ENCODE measurements at regions not wholly inside any gene's neighbourhood (a gene's known extent, or its start where the extent isn't known, plus 50 kb on each side); places are given as distances from the start of the nearest gene placed in this dataset.

- peaks cover 0 to 5% of the 10 kb centered on the region in 2 donors for H3K36me3 Mint-ChIP-seq
- no peak overlapping the region for H3K27ac Mint-ChIP-seq
- ATAC-seq (no peak), DNase-seq (ENCODE audit: low spot score in 2 of 2) (no peak)
- H3K9me3 Mint-ChIP-seq, result no peaks in the 10 kb centered on the region
Measured at GRCh38 chr2:235330775-235331451, 162.9 kb upstream of the AGAP1 start.

DNA sequence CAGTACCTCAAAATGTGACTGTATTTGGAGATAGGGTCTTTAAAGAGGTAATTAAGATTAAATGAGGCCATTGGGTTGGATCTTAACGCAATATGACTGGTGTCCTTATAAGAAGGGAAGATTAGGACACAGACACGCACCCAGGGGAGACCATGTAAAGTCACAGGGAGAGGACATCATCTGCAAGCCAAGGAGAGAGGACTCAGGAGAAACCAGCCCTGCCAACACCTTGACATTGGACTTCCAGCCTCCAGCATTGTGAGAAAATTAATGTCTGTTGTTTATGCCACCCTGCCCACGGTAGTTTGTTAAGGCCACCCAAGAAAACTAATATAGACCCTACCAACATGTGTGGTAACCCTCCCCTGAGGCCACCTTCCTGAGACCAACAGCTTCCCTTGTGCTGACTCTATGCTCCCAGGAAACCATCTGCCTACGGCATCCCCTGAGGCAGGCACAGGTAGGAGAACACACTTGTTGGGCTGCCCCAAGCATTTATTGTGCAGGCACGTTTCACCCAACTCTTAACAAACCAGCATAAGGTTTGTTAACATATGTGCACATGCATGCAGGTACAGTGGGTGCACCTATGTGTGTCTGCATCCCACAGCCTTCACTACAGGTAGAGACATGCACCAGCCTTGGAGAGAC lies 161.5 kb upstream of the AGAP1 start:
- H3K9me3 Mint-ChIP-seq, result peaks cover 0 to 3% of the 10 kb centered on the region in 2 donors
- H3K27ac Mint-ChIP-seq, result no peak overlapping the region
- ATAC-seq (no peak), DNase-seq (ENCODE audit: low spot score in 2 of 2) (no peak)
- peaks cover 0 to 5% of the 10 kb centered on the region in 2 donors for H3K36me3 Mint-ChIP-seq

DNA sequence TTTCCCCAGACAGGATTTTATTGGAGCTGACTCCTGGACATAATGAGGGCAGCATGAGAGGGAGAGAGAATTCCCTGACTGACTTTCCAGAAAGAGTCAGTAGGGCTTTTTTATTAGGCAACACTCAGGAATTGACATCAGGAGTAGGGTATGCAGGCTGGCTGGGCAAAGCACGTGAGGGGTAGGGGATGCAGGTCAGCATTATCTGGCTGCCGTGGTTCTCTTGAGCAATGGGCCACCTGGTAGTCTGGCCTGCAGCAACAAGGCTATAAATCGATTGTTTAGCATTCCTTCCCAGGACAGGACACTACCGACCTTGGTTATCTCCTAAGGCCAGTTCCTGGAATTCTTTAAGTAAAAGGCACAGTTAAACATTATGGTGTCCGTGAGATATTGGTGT lies 160.8 kb upstream of the AGAP1 start:
- ATAC-seq (no peak), DNase-seq (ENCODE audit: low spot score in 2 of 2) (no peak)
- peaks cover 0 to 9% of the 10 kb centered on the region in 2 donors for H3K36me3 Mint-ChIP-seq
- no peak overlapping the region for H3K27ac Mint-ChIP-seq
- peaks cover 3% of the 10 kb centered on the region in 2 donors for H3K9me3 Mint-ChIP-seq

GRCh38 chr2:235334179-235334578 lies 159.7 kb upstream of the AGAP1 start:
- Mint-ChIP-seq H3K9me3 (peaks cover 3 to 9% of the 10 kb centered on the region in 2 donors), H3K36me3 (peaks cover 0 to 9% of the 10 kb centered on the region in 2 donors), H3K27ac (no peak overlapping the region)
- ATAC-seq, result no peak
- DNase-seq (ENCODE audit: low spot score in 2 of 2), result no peak

DNA sequence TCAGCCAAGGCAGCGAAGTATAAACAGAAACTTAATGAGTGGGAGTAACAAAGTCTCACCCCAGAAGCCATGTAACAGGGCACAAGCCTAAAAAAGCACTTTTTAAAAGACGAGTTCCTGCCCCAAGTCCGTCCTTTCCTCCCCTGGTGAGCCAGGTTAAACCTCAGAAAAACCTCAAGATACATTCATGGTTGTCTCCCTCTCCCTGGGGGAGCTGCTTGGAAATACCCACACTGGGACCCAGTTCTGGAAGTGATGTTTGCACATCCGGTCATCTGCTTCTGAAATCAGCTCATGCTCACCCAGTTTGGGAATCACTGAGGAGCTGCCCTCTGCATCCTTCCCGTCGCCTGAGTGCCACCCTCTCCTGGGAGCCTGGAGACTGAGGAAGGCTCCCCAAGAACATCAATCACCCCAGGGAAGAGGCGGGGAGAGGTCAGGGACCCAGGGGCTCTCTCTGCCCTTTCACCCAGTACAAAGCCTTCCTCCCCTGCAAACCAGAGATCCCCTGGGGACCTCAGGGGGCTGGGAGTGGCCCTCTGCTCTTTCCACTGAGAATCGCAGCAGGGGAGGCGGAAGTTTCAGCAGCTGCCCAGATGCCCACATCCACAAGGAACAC lies 150.6 kb upstream of the AGAP1 start:
- Mint-ChIP-seq H3K9me3 (peaks cover 5 to 12% of the 10 kb centered on the region in 2 donors), H3K27ac (no peak overlapping the region), H3K36me3 (peaks cover 0 to 6% of the 10 kb centered on the region in 2 donors)
- ATAC-seq (no peak), DNase-seq (ENCODE audit: low spot score in 2 of 2) (no peak)

DNA sequence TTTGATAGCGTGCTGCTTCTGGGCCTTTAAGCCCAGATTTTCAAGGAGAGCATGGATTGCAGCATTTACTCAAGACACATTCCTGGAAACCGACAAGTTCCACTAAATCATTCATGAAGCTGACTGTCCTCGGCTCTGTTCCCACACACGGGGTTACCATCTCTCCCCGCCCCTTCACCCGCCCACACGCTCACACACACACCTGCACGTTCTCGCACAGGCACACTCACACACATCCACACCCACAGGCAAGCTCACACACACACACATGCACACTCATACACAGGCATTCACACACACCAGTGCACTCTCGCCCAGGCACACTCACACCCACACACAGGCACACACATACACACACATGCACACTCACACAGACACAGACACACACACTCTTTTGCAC lies 150.0 kb upstream of the AGAP1 start:
- peaks cover 5 to 8% of the 10 kb centered on the region in 2 donors for H3K9me3 Mint-ChIP-seq
- ATAC-seq (no peak), DNase-seq (ENCODE audit: low spot score in 2 of 2) (no peak)
- H3K27ac Mint-ChIP-seq, result no peak overlapping the region
- peaks cover 0 to 6% of the 10 kb centered on the region in 2 donors for H3K36me3 Mint-ChIP-seq

GRCh38 chr2:235345745-235346144 lies 148.1 kb upstream of the AGAP1 start:
- ATAC-seq (no peak), DNase-seq (ENCODE audit: low spot score in 2 of 2) (no peak)
- H3K36me3 Mint-ChIP-seq, result peaks cover 0 to 6% of the 10 kb centered on the region in 2 donors
- H3K27ac Mint-ChIP-seq, result no peak overlapping the region
- peaks cover 8 to 11% of the 10 kb centered on the region in 2 donors for H3K9me3 Mint-ChIP-seq

- Mint-ChIP-seq H3K27ac (no peak overlapping the region), H3K9me3 (peaks cover 8 to 11% of the 10 kb centered on the region in 2 donors), H3K36me3 (peaks cover 0 to 6% of the 10 kb centered on the region in 2 donors)
- DNase-seq (ENCODE audit: low spot score in 2 of 2) (no peak), ATAC-seq (no peak)
Measured at GRCh38 chr2:235347691-235348090, 146.2 kb upstream of the AGAP1 start.

- ATAC-seq, result no peak
- no peak for DNase-seq (ENCODE audit: low spot score in 2 of 2)
- Mint-ChIP-seq H3K9me3 (peaks cover 8 to 11% of the 10 kb centered on the region in 2 donors), H3K36me3 (peaks cover 0 to 6% of the 10 kb centered on the region in 2 donors), H3K27ac (no peak overlapping the region)
Measured at GRCh38 chr2:235348329-235348728, 145.5 kb upstream of the AGAP1 start.

DNA sequence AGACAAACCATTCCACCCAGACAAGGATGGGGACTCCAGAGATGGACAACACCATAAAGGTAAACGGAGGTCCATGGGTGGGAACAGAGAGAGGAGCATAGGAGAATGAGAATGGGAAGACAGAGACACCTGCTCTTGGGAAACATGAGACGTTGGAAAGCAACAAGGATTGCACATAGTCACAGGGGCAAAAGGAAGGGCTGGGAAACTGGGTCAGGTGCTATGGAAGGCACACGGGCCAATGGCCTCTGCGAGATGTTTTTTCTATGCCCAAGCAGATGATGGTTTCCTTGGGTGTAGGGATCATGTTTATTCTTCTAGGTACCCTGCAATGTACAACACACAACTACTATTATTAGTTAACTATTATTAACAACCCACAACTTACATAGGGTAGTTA lies 143.6 kb upstream of the AGAP1 start:
- Mint-ChIP-seq H3K27ac (no peak overlapping the region), H3K36me3 (peaks cover 0 to 6% of the 10 kb centered on the region in 2 donors), H3K9me3 (peaks cover 8 to 11% of the 10 kb centered on the region in 2 donors)
- DNase-seq (ENCODE audit: low spot score in 2 of 2), result no peak
- ATAC-seq, result no peak

DNA sequence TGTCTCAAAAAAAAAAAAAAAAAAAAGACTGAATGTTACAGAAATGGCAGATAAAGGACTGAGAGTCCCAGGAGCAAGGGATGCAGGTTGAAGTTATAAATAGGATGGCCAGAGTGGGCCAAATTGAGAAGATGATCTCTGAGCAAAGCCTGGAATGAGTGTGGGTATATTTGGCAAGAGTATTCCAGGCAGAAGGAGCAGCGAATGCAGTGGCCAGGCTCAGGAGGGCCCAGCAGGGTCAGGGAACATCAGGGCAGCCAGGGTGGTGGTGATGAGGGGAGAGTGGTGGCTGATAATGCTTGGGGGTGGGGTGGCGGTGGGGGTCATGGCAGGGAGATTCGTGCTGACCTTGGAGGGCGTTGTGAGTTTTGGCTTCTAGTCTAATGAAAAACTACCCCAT lies 141.3 kb upstream of the AGAP1 start:
- no peak overlapping the region for H3K27ac Mint-ChIP-seq
- no peak for DNase-seq (ENCODE audit: low spot score in 2 of 2)
- H3K36me3 Mint-ChIP-seq, result peaks cover 0 to 2% of the 10 kb centered on the region in 2 donors
- peaks cover under 1 to 6% of the 10 kb centered on the region in 2 donors for H3K9me3 Mint-ChIP-seq
- ATAC-seq, result no peak

GRCh38 chr2:235357881-235358280 lies 136.0 kb upstream of the AGAP1 start:
- ATAC-seq, result no peak
- Mint-ChIP-seq H3K9me3 (no peaks in the 10 kb centered on the region), H3K27ac (no peak overlapping the region), H3K36me3 (no peaks in the 10 kb centered on the region)
- no peak for DNase-seq (ENCODE audit: low spot score in 2 of 2)

DNA sequence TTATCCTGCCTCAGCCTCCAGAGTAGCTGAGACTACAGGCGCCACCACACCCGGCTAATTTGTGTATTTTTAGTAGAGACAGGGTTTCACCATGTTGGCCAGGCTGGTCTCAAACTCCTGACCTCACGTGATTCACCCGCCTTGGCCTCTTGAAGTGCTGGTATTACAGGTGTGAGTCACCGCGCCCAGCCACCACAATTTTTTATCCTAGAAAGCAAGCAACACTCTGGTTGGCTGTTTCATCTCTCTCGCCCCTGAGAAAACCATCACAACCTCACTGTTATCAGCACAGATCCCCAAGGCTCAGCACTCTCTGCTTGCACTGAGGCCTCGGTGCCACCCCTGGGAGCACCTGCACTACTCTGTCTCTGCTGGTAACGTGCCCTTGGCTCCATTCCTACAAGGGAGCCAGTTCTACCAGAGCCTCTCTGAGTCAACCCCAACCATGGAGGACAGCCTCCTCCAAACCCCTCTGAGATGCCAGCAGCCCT lies 134.8 kb upstream of the AGAP1 start:
- no peak overlapping the region for H3K27ac Mint-ChIP-seq
- H3K36me3 Mint-ChIP-seq, result no peaks in the 10 kb centered on the region
- DNase-seq (ENCODE audit: low spot score in 2 of 2), result no peak
- no peak for ATAC-seq
- no peaks in the 10 kb centered on the region for H3K9me3 Mint-ChIP-seq

DNA sequence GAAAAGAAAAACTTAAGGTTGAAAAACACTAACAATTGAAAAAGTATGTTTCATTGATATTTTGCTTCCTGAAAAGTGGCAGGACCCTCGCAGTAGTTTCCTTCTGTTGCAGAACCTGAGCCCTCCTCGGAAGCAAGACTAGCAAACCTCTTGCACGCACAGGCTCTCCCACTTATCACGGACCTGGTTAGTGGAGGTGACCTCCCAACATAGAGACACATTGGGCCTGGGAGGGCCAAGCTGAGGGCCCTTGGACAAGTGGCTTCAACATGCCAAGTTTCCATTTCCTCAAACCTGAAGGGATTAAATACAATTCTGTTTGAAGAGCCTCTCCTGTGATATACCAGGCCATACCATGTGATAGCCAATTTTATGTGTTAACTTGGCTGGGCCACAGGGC lies 133.4 kb upstream of the AGAP1 start:
- Mint-ChIP-seq H3K36me3 (no peaks in the 10 kb centered on the region), H3K9me3 (no peaks in the 10 kb centered on the region), H3K27ac (no peak overlapping the region)
- DNase-seq (ENCODE audit: low spot score in 2 of 2) (no peak), ATAC-seq (no peak)

DNA sequence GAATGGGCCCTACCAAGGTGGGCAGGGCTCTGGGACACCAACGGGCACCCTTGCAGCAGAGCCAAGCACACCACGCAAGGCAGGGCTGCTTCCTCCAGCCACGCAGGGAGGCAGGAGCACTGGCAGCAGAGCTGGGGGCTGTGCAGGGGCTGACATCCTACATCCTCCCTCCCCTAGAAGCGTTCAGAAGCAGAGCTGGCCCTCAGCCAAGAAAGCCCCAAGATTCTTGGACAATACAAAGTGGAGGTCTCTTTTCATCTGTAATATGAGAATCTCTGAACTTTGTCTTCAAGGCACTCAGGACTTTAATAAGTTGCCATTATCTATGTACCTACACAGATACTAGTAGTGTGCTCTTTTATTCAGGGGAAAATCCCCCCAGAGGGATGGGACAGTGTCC lies 128.1 kb upstream of the AGAP1 start:
- Mint-ChIP-seq H3K36me3 (no peaks in the 10 kb centered on the region), H3K27ac (no peak overlapping the region), H3K9me3 (no peaks in the 10 kb centered on the region)
- no peak for DNase-seq (ENCODE audit: low spot score in 2 of 2)
- no peak for ATAC-seq

DNA sequence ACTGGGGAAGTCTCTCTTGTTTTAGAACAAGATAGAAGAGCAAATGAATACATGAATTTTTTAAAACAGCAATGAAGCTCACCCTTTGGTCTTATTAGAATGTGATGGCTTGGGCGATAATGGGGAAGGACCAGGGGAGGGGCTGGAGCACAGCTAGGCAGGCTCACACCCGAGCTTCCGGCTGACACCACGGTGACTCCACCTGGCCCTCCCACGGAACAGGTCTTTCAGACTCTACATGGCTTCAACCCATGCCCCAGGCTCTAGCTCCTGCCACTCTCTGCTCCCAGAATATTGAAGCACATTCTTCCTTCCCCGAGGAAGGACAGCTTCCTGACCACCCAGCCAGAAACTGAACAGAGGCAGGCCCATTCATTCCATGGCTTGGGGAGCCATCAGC lies 127.5 kb upstream of the AGAP1 start:
- no peak overlapping the region for H3K27ac Mint-ChIP-seq
- no peaks in the 10 kb centered on the region for H3K9me3 Mint-ChIP-seq
- ATAC-seq (no peak), DNase-seq (ENCODE audit: low spot score in 2 of 2) (no peak)
- H3K36me3 Mint-ChIP-seq, result no peaks in the 10 kb centered on the region

GRCh38 chr2:235366807-235367206 lies 127.0 kb upstream of the AGAP1 start:
- no peaks in the 10 kb centered on the region for H3K9me3 Mint-ChIP-seq
- no peak for ATAC-seq
- H3K36me3 Mint-ChIP-seq, result no peaks in the 10 kb centered on the region
- DNase-seq (ENCODE audit: low spot score in 2 of 2), result no peak
- H3K27ac Mint-ChIP-seq, result no peak overlapping the region

All from activated naive CD4-positive, alpha-beta T cell treated with anti-CD3 and anti-CD28 coated beads, Interleukin-2, amount 50 U/mL, for 72 hours (primary cell).